ENCODE measurements at regions not wholly inside any gene's neighbourhood (a gene's known extent, or its start where the extent isn't known, plus 50 kb on each side); places are given as distances from the start of the nearest gene placed in this dataset.

- Histone ChIP-seq H3K27ac (ENCODE audit: low read depth in 1 of 2, low read length in 2 of 2) (no peak overlapping the region), H3K4me3 (ENCODE audit: low read depth in 1 of 3, low read length in 3 of 3) (no peak overlapping the region), H3K9me3 (ENCODE audit: control insufficient read depth in 4 of 4, low read length in 3 of 4) (no peaks in the 10 kb centered on the region), H3K9ac (ENCODE audit: low read depth in 1 of 2, low read length in 2 of 2) (no peak overlapping the region), H3K27me3 (ENCODE audit: control insufficient read depth in 4 of 4, insufficient read depth in 4 of 4, low read length in 3 of 4) (no peaks in the 10 kb centered on the region), H3K4me1 (ENCODE audit: control insufficient read depth in 4 of 4, insufficient read depth in 4 of 4, low read length in 3 of 4) (peaks cover 0 to 5% (median 1%) of the 10 kb centered on the region in 4 donors), H3K36me3 (ENCODE audit: control insufficient read depth in 4 of 4, insufficient read depth in 3 of 4, low read depth in 1 of 4, low read length in 3 of 4) (no peaks in the 10 kb centered on the region)
- WGBS, result 69% methylated on average over 2 of the region's 2 CpGs
- TF ChIP-seq JUND (IDR thresholded peaks at IDR 0.05), result no peak
- TF ChIP-seq CTCF (IDR thresholded peaks at IDR 0.05; ENCODE audit: low read depth, low read length, missing input control), result no peak
- no peak for TF ChIP-seq GABPA (IDR thresholded peaks at IDR 0.05 in 1 of 2, conservative IDR thresholded peaks at IDR 0.05 in 1 of 2)
- TF ChIP-seq HNF4G (IDR thresholded peaks at IDR 0.05), result no peak
- no peak for TF ChIP-seq HNF4A (conservative IDR thresholded peaks at IDR 0.05)
- TF ChIP-seq EGR1 (IDR thresholded peaks at IDR 0.05; ENCODE audit: low read depth in 2 of 2), result no peak
- no peak for TF ChIP-seq RAD21 (IDR thresholded peaks at IDR 0.05)
- TF ChIP-seq YY1 (IDR thresholded peaks at IDR 0.05), result no peak
- TF ChIP-seq NR2F2 (IDR thresholded peaks at IDR 0.05), result no peak
- no peak for DNase-seq (ENCODE audit: low spot score)
Observed at GRCh38 chr1:187839873-187840272, 1011.1 kb downstream of the PLA2G4A start.

GRCh38 chr1:187840557-187840956 is 1011.8 kb downstream of the PLA2G4A start:
- Histone ChIP-seq H3K27ac (ENCODE audit: low read depth in 1 of 2, low read length in 2 of 2) (no peak overlapping the region), H3K9me3 (ENCODE audit: control insufficient read depth in 4 of 4, low read length in 3 of 4) (no peaks in the 10 kb centered on the region), H3K36me3 (ENCODE audit: control insufficient read depth in 4 of 4, insufficient read depth in 3 of 4, low read depth in 1 of 4, low read length in 3 of 4) (no peaks in the 10 kb centered on the region), H3K27me3 (ENCODE audit: control insufficient read depth in 4 of 4, insufficient read depth in 4 of 4, low read length in 3 of 4) (no peaks in the 10 kb centered on the region), H3K4me1 (ENCODE audit: control insufficient read depth in 4 of 4, insufficient read depth in 4 of 4, low read length in 3 of 4) (peaks cover 0 to 5% (median 1%) of the 10 kb centered on the region in 4 donors), H3K4me3 (ENCODE audit: low read depth in 1 of 3, low read length in 3 of 3) (no peak overlapping the region), H3K9ac (ENCODE audit: low read depth in 1 of 2, low read length in 2 of 2) (no peak overlapping the region)
- DNase-seq (ENCODE audit: low spot score), result no peak
- TF ChIP-seq ATF3 (IDR thresholded peaks at IDR 0.05) (no peak), GABPA (IDR thresholded peaks at IDR 0.05 in 1 of 2, conservative IDR thresholded peaks at IDR 0.05 in 1 of 2) (no peak), CTCF (IDR thresholded peaks at IDR 0.05; ENCODE audit: low read depth, low read length, missing input control) (no peak), HNF4G (IDR thresholded peaks at IDR 0.05) (no peak), SP1 (IDR thresholded peaks at IDR 0.05) (no peak)
- 38% methylated on average over 1 of the region's 1 CpG for WGBS

GRCh38 chr1:187842406-187843165 is 1013.8 kb downstream of the PLA2G4A start:
- no peak for DNase-seq (ENCODE audit: low spot score)
- Histone ChIP-seq H3K9ac (ENCODE audit: low read depth in 1 of 2, low read length in 2 of 2) (no peak overlapping the region), H3K27me3 (ENCODE audit: control insufficient read depth in 4 of 4, insufficient read depth in 4 of 4, low read length in 3 of 4) (no peaks in the 10 kb centered on the region), H3K9me3 (ENCODE audit: control insufficient read depth in 4 of 4, low read length in 3 of 4) (no peaks in the 10 kb centered on the region), H3K27ac (ENCODE audit: low read depth in 1 of 2, low read length in 2 of 2) (no peak overlapping the region), H3K4me1 (ENCODE audit: control insufficient read depth in 4 of 4, insufficient read depth in 4 of 4, low read length in 3 of 4) (peaks cover 0 to 5% (median 1%) of the 10 kb centered on the region in 4 donors), H3K36me3 (ENCODE audit: control insufficient read depth in 4 of 4, insufficient read depth in 3 of 4, low read depth in 1 of 4, low read length in 3 of 4) (no peaks in the 10 kb centered on the region), H3K4me3 (ENCODE audit: low read depth in 1 of 3, low read length in 3 of 3) (no peak overlapping the region)
- 69% methylated on average over 7 of the region's 7 CpGs for WGBS
- TF ChIP-seq CTCF (IDR thresholded peaks at IDR 0.05; ENCODE audit: low read depth, low read length, missing input control) (no peak), NR2F2 (IDR thresholded peaks at IDR 0.05) (no peak), ZBTB33 (IDR thresholded peaks at IDR 0.05) (no peak), HNF4A (conservative IDR thresholded peaks at IDR 0.05) (no peak), GABPA (IDR thresholded peaks at IDR 0.05 in 1 of 2, conservative IDR thresholded peaks at IDR 0.05 in 1 of 2) (no peak), MAX (IDR thresholded peaks at IDR 0.05) (no peak), RAD21 (IDR thresholded peaks at IDR 0.05) (no peak), FOXA1 (IDR thresholded peaks at IDR 0.05) (no peak), ATF3 (IDR thresholded peaks at IDR 0.05) (no peak), TAF1 (conservative IDR thresholded peaks at IDR 0.05) (no peak)

Measured in liver (tissue), 8 donors.